IPS DF 4.7 (cell line): ENCODE measurements at regions not wholly inside any gene's neighbourhood (a gene's known extent, or its start where the extent isn't known, plus 50 kb on each side); places are given as distances from the start of the nearest gene placed in this dataset.

Experiments used
- DNase-seq: peaks from one replicate; pipeline ENCODE4 v3.0.0-alpha.2; 2013; ENCODE audit warnings: low spot score; ENCODE audit errors: extremely low read depth

DNA sequence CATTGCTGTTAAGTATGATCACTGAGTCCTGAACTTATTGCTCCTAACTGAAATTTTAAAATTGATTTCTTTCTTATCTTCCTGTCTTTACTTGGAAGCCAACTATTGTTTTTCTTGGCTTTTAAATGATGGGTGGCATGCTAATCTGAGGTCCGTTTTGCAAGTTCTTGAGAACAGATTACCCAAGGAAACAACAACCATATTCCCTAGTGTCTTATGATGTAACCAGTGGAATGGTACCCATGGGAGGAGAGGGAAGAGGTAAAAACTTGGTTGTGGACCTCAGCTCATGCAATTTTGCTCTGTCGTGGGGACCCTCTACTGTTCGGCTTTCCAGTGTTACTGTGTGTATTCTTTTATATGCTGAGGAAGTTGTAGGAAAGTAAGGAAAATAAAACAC, 454.8 kb upstream of the ADAMTS5 start:
- no peak for DNase-seq

DNA sequence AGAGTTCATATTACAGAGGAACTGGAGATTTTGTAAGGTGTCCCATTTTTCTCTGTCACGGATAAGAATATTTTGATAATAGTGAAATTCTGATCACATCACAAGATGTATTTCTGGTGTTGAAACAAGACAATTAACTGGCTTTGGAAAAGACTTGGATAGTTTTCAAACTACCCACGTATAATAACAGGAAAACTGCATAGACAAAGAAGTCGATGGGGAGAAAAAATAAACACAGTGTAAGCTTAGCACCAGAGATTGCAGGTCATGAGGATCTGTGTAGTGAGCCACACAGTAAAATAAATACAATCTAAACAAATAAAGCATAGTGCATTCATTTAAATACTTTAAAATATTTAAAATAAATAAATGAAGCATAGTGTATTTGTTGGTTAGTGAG, 452.3 kb upstream of the ADAMTS5 start:
- DNase-seq = no peak

- DNase-seq = no peak
Observed at GRCh38 chr21:27418346-27418745, 451.5 kb upstream of the ADAMTS5 start.

DNA sequence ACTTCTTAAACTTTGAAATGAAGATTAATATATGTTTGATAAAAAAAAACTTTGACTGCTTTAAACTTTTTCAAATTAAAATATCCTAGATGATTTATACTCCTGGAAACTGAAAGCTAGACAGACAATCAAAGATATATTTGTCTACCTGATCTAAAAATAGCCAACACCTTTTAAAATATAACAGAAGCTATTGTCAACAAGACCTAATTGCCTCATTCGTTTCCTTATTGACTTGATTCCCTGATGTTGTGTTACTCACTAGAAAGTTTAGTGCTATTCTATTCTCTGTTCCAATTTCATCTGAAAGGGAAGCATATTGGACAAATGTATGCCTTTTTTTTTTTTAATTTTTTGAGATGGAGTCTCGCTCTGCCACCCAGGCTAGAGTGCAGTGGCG, 445.6 kb upstream of the ADAMTS5 start:
- DNase-seq = no peak

DNA sequence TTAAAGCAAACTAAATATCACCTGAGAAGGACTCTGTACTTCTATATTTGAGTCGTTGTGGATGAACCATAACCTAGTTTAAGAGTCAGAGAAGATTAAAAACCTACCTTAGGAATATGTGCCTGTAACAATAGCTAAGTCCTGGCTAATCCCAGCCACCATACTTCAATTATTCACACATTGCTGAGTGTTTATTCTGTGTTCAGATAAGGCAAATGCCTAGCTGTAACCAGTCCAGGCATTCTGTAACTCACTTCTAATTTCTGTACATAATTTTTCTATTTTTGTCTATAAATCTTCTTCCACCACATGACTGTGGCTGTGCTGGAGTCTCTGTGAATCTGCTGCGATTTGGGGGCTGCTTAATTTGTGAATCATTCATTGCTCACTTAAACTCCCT, 441.9 kb upstream of the ADAMTS5 start:
- no peak for DNase-seq

GRCh38 chr21:27407271-27407670, 440.4 kb upstream of the ADAMTS5 start:
- DNase-seq = no peak

DNA sequence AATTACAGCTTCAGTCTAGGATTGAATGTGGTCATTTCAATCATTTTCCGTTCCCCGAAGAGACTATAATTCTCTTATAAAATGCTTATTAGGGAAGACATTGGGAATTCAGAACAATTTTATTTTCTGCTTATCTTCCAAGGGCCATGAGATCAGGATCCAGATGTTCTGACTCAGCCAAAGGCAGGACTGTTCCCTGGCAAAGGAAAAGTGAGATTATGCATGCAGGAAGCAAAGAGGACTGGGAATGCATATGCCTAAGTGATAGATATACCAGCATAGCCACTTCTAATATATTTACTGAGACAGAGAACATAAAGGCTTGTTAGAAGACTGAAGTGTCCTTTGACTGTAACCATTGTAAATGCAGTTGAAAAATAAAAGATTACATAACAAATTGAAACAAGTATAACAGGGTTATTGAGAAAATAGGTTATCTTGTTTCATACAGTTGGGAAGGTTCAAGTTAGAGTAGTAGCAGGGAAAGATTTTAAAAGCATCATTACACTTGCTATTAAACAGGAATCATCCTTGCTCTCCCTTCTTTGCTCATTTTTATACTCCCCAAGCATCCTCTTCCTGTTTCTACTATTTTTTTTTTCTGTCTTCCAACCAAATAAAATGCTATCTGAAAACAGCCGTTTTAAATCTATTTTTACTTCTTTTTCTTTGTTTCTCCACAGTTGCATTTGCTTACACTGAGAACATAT, 439.6 kb upstream of the ADAMTS5 start:
- no peak for DNase-seq

GRCh38 chr21:27403011-27403410, 436.1 kb upstream of the ADAMTS5 start:
- no peak for DNase-seq

DNA sequence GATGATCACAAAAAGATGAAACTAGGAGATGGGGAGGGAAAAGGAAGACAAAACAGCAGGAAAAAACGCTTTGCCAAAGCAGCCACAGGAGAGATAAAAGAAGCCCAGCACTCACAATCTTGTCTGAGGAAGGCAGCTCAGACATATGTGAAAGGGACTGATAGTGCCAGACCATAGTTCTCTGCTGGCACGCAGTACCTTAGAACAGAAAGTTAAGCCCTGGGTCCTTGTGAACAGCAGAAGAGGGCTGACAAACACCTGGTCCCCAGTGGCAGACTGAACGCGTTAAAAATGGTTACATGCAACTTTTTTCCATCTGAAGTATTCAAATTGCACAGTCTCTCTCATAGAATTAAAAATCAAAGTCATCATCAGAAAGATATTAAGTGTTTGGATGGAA, 433.2 kb upstream of the ADAMTS5 start:
- no peak for DNase-seq

DNA sequence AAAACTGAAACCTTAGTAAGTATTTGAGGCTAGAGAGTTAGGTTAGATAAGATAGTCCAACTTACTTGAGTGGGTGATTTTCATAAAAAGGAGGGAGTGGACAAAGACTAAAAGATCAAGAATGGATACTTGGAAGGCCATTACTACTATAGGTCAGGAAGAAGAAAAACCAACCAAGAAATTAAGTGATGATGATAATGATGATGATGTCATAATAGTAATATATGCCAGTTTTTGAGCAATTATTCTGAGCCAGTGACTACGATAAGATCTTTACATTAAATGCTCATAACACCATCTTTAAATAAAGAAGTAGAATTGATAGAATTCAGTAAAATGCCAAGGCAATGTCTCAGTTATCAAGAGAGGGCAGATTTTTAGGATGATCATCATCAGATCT, 430.7 kb upstream of the ADAMTS5 start:
- DNase-seq = no peak

GRCh38 chr21:27393726-27394125, 426.8 kb upstream of the ADAMTS5 start:
- no peak for DNase-seq

- no peak for DNase-seq
Observed at GRCh38 chr21:27391990-27392389, 425.1 kb upstream of the ADAMTS5 start.

GRCh38 chr21:27390384-27390783, 423.5 kb upstream of the ADAMTS5 start:
- DNase-seq = no peak

DNA sequence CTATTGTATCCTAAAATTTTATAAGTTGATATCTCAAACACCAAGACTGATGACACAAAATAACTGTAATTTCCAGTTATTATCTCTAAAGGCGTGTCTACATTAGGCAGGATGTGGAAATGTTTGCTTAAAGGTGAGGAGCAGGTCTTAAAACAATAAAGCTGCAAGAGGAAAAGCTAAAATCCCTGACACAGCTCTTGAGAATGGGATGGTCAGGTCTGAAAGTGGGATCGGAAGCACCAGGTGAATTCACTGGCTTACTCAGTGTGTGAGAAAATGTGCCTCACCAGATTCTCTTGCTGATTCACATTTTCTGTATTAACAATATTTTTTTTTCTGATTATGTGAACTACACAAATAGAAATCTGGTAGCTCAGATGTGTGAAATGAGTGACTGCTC, 421.9 kb upstream of the ADAMTS5 start:
- DNase-seq = no peak

GRCh38 chr21:27382404-27382803, 415.5 kb upstream of the ADAMTS5 start:
- DNase-seq = no peak

DNA sequence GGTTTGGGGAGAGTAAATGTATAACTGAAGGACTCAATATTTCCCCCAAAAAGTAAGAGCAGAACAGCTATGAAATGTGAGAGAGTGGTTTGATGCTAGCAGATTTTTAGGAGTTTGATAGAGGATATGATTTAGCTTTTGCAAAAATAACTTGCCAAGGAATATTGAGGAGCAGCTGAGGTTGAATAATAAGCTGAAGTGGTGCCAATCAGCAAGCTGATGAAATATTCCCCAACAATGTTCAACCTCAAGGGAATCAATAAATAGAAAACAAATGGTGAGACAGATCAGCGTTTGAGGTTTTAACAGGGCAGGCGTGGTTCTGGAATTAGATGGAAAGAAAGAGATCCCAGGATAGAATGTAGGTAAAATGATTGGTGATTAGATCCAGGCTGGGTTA, 413.4 kb upstream of the ADAMTS5 start:
- no peak for DNase-seq

- no peak for DNase-seq
Observed at GRCh38 chr21:27379354-27379753, 412.5 kb upstream of the ADAMTS5 start.

DNA sequence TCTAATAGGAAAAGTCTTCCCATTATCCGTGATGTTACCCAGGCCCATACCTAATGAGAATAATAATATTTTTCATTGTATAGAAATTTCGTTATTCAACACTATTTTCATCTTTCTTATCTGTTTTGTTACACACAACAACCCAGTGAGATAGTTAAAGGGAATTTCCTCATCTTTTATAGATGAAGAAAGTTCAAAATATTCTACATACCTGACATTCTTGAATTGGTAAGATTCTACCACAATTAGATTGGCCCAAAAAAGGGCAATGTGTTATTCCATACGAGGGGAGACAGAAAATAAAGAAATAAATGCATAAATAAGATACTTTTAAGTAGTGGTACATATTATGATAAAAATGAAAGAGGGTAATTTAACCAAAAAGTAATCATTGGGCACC, 405.5 kb upstream of the ADAMTS5 start:
- no peak for DNase-seq

GRCh38 chr21:27371975-27372331, 405.1 kb upstream of the ADAMTS5 start:
- no peak for DNase-seq

GRCh38 chr21:27371115-27371974, 404.5 kb upstream of the ADAMTS5 start:
- DNase-seq = no peak

DNA sequence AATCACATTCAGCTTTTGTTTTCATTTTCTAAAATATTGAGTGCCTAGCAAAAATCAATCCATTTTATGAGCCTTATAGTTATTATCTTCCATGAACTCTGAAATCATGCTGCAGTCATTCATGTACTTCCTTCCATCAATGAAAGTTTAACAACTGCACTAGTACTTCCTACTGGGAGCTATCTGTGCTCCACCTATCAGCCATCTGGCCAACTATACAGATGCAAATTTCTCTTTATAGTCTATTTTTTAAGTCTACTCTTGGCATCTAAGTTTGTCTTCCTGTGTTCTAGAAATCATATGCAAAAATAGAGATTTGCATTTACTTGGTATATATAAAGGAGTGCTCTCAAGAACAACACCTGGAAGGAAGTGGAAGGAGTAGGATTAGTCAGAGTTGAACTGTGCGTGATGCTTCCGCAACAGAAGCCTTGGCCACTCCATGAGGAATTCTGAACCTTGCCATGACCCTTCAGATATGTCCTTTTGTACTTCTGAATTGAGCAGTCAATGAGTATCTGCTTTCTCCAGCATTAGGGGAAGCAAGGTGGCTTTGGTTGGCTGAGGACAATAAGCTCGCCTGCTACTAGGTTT, 403.2 kb upstream of the ADAMTS5 start:
- DNase-seq = peak; percentile 22

- DNase-seq = no peak
Observed at GRCh38 chr21:27369234-27369633, 402.3 kb upstream of the ADAMTS5 start.
